Pancreas (tissue), 10 donors: ENCODE measurements at regions not wholly inside any gene's neighbourhood (a gene's known extent, or its start where the extent isn't known, plus 50 kb on each side); places are given as distances from the start of the nearest gene placed in this dataset.

Source experiments
- ATAC-seq, 4 donors: fragments of 200-7000 bp; cut with Tn5 transposase; one replicate each; pipeline versions ENCODE4 v1.8.0 to v1.9.1; 2020; ENCODE audit warnings: mild to moderate bottlenecking in 4 of 4, moderate library complexity in 4 of 4
- DNase-seq, 6 donors: peaks; one replicate each; pipeline ENCODE4 v3.0.0-alpha.2; 2020
- FAIRE-seq: peaks from 2 replicates; lab custom pipeline; 2012; peaks lifted over from hg19 to GRCh38; lab: Jason Lieb, UNC
- H3K27ac ChIP-seq, 4 donors: fragments of 200-600 bp; sonication (generic); 1 replicate in 3 of 4; 2 replicates in 1 of 4; pipeline versions ENCODE4 v1.5.0 to v1.8.0; 2020
- H3K27me3 ChIP-seq, 4 donors: fragments of 200-600 bp; one replicate each; pipeline ENCODE4 v1.8.0; 2021
- H3K36me3 ChIP-seq, 3 donors: fragments of 200-600 bp; sonication (generic) in 1 of 3; one replicate each; pipeline versions ENCODE4 v1.5.0 to v1.8.0; 2020 to 2021
- H3K4me1 ChIP-seq, 3 donors: fragments of 200-600 bp; one replicate each; pipeline ENCODE4 v1.8.0; 2021
- H3K4me3 ChIP-seq, 4 donors: fragments of 200-600 bp; sonication (generic) in 2 of 4; one replicate each; pipeline versions ENCODE4 v1.5.0 to v1.8.0; 2020 to 2021
- H3K9me3 ChIP-seq, 4 donors: fragments of 200-600 bp; one replicate each; pipeline ENCODE4 v1.8.0; 2021
- CTCF ChIP-seq, 4 donors: fragments of 200-600 bp; sonication (generic) in 3 of 4; IDR thresholded peaks; one replicate each; pipeline versions ENCODE4 v1.5.0 to v1.8.0; 2021; ENCODE audit warnings: antibody characterized with exemption in 4 of 4
- WGBS, 2 donors: extraction: QIAGEN DNeasy Blood & Tissue Kit; methylation state at CpG; one replicate each; pipeline ENCODE4 v1.1.7; 2013; 5-methylcytosine and 5-hydroxymethylcytosine counted together
- intact Hi-C, 3 donors: fragments of 100-400 bp; cut with DNase I; formaldehyde crosslinking; loops; one replicate each; pipeline versions ENCODE4 v1.11.1 to v1.14.2; 2022
- donor health status: healthy with polysubstance abuse.
- donor health status: DM: no; HTN: no; CAD: no; lungs with moderate emphysema.
- donor health status: DM: no; HTN: no; CAD: no.
- donor health status: control.
- donor health status: control.
- donor health status: Bipolar disorder and iron deficiency.
- donor health status: DM: yes; HTN: yes; CAD: no.
- donor health status: DM: no; HTN: no; CAD: no.
- donor health status: DM: no; HTN: no; CAD: no.
- donor health status: DM: yes; HTN: yes; CAD: no.

GRCh38 chr18:38367473-38367872 is 801.9 kb upstream of the CELF4 start:
- H3K9me3 ChIP-seq, result no peaks in the 10 kb centered on the region
- H3K4me3 ChIP-seq, result no peak overlapping the region
- no peak for TF ChIP-seq CTCF (IDR thresholded peaks at IDR 0.05)
- H3K4me1 ChIP-seq, result no peaks in the 10 kb centered on the region
- DNase-seq (no peak), FAIRE-seq (no peak), ATAC-seq (peak in 2 of 4 donors; percentile 31 to 54)
- no peaks in the 10 kb centered on the region for H3K27me3 ChIP-seq
- no peak overlapping the region for H3K27ac ChIP-seq
- 11 to 13% methylated on average over 1 of the region's 1 CpG for WGBS, 2 donors
- no peaks in the 10 kb centered on the region for H3K36me3 ChIP-seq
- intact Hi-C loops, result no loop called here

- WGBS, 2 donors, result 76 to 86% methylated on average over 2 of the region's 2 CpGs
- no peak overlapping the region for H3K27ac ChIP-seq
- ATAC-seq, result no peak
- DNase-seq, result no peak
- H3K9me3 ChIP-seq, result no peaks in the 10 kb centered on the region
- intact Hi-C loops, result no loop called here
- H3K27me3 ChIP-seq, result no peaks in the 10 kb centered on the region
- FAIRE-seq, result no peak
- no peaks in the 10 kb centered on the region for H3K4me1 ChIP-seq
- no peak for TF ChIP-seq CTCF (IDR thresholded peaks at IDR 0.05)
- no peaks in the 10 kb centered on the region for H3K36me3 ChIP-seq
- no peak overlapping the region for H3K4me3 ChIP-seq
Observed at GRCh38 chr18:38362286-38362792, 796.7 kb upstream of the CELF4 start.

GRCh38 chr18:38358805-38359657 is 793.4 kb upstream of the CELF4 start:
- DNase-seq (no peak), ATAC-seq (no peak), FAIRE-seq (no peak)
- WGBS, 2 donors, result 71 to 73% methylated on average over 11 of the region's 11 CpGs
- no peaks in the 10 kb centered on the region for H3K27me3 ChIP-seq
- intact Hi-C loops, result no loop called here
- H3K4me1 ChIP-seq, result no peaks in the 10 kb centered on the region
- no peaks in the 10 kb centered on the region for H3K9me3 ChIP-seq
- no peaks in the 10 kb centered on the region for H3K36me3 ChIP-seq
- H3K4me3 ChIP-seq, result no peak overlapping the region
- no peak overlapping the region for H3K27ac ChIP-seq
- no peak for TF ChIP-seq CTCF (IDR thresholded peaks at IDR 0.05)

- intact Hi-C loops, result no loop called here
- no peaks in the 10 kb centered on the region for H3K27me3 ChIP-seq
- TF ChIP-seq CTCF (IDR thresholded peaks at IDR 0.05), result no peak
- FAIRE-seq (no peak), ATAC-seq (no peak), DNase-seq (no peak)
- no peaks in the 10 kb centered on the region for H3K9me3 ChIP-seq
- H3K36me3 ChIP-seq, result no peaks in the 10 kb centered on the region
- H3K27ac ChIP-seq, result no peak overlapping the region
- no peak overlapping the region for H3K4me3 ChIP-seq
- no peaks in the 10 kb centered on the region for H3K4me1 ChIP-seq
Observed at GRCh38 chr18:38353149-38353548, 787.6 kb upstream of the CELF4 start.

DNA sequence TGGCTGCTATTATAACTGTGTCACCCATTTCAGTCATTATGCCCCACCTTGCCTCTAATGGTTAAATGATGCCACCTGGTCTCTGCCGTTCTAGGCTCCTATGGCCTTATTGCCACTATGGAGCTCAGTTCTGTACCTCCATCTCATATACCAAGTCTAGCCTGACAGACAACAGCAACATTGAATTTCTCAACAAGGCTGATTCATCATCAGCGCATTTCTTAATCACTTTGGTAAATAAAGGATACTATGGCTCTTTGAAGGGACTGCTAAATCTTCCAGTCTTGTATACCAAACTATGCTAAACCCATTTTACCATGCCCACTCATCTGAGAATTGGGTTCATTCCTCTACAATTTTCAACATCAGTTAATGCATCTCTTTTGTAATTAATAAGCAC is 784.5 kb upstream of the CELF4 start:
- no peak for FAIRE-seq

More for the DNA sequence above, 784.5 kb upstream of the CELF4 start:
- 70 to 82% methylated on average over 2 of the region's 2 CpGs for WGBS, 2 donors
- Histone ChIP-seq H3K27ac (no peak overlapping the region), H3K4me3 (no peak overlapping the region), H3K4me1 (no peaks in the 10 kb centered on the region), H3K27me3 (no peaks in the 10 kb centered on the region), H3K36me3 (no peaks in the 10 kb centered on the region), H3K9me3 (no peaks in the 10 kb centered on the region)
- intact Hi-C loops, result no loop called here
- no peak for TF ChIP-seq CTCF (IDR thresholded peaks at IDR 0.05)
- ATAC-seq (no peak), DNase-seq (no peak)
